ENCODE measurements at regions not wholly inside any gene's neighbourhood (a gene's known extent, or its start where the extent isn't known, plus 50 kb on each side); places are given as distances from the start of the nearest gene placed in this dataset.

DNA sequence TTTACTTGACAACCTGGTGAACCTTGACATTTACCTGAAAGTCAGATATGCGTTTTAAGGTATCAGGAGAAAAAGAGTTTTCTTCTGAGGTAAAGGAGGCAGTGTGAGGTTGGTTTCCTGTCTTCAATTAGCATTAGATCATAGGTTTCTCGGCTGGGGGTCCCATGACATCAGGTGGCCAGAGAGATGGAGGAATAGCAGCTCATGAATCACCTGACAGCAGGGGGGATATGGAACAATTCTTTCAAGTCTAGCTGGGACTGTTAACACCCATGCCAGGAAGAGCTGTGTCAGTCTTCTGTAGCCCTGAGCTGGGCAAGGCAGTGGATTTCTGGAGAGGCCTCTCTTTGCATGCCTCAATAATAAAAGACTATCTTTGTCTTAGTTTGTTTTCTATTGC lies 108.0 kb upstream of the TMEM170B start:
- TF ChIP-seq, protein P1, sequence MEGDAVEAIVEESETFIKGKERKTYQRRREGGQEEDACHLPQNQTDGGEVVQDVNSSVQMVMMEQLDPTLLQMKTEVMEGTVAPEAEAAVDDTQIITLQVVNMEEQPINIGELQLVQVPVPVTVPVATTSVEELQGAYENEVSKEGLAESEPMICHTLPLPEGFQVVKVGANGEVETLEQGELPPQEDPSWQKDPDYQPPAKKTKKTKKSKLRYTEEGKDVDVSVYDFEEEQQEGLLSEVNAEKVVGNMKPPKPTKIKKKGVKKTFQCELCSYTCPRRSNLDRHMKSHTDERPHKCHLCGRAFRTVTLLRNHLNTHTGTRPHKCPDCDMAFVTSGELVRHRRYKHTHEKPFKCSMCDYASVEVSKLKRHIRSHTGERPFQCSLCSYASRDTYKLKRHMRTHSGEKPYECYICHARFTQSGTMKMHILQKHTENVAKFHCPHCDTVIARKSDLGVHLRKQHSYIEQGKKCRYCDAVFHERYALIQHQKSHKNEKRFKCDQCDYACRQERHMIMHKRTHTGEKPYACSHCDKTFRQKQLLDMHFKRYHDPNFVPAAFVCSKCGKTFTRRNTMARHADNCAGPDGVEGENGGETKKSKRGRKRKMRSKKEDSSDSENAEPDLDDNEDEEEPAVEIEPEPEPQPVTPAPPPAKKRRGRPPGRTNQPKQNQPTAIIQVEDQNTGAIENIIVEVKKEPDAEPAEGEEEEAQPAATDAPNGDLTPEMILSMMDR (IDR thresholded peaks at IDR 0.05; ENCODE audit: borderline replicate concordance, extremely low read depth, low read length, poor library complexity, severe bottlenecking): no peak
- TF ChIP-seq EZH2 (IDR thresholded peaks at IDR 0.05; ENCODE audit: borderline replicate concordance, low read depth, low read length, severe bottlenecking): no peak
